ENCODE measurements at regions not wholly inside any gene's neighbourhood (a gene's known extent, or its start where the extent isn't known, plus 50 kb on each side); places are given as distances from the start of the nearest gene placed in this dataset.
"Not testable (repeated sequence)": the region's sequence is repeated elsewhere in the genome, so short reads cannot be mapped to it uniquely, and the experiment has no call there.

GRCh38 chr20:30521686-30522415, 735.6 kb upstream of the DEFB115 start:
- ATAC-seq (replicated peaks); H3K36me3 Mint-ChIP-seq (ENCODE audit: insufficient read depth); H3K4me1 Mint-ChIP-seq (ENCODE audit: low read depth in 2 of 2); H3K4me3 Mint-ChIP-seq; H3K9me3 Mint-ChIP-seq; H3K27me3 Mint-ChIP-seq; DNase-seq; H3K27ac Mint-ChIP-seq: not testable (repeated sequence)

DNA sequence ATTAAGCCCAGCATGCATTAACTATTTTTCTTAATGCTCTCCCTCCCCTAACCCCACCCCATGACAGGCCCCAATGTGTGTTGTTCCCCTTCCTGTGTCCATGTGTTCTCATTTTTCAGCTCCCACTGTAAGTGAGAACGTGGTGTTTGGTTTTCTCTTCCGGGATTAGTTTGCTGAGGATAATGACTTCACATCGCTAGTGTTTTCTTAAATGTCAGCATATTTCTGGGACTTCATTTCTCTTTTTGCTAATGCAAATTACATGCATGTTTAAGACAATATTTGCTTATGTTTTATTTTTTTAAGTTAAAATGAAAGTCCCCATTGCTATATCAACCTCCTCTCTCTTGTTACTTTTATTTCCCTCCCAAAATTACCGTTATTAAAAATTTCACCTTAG, 733.3 kb upstream of the DEFB115 start:
- not testable (repeated sequence) for H3K4me3 Mint-ChIP-seq

DNA sequence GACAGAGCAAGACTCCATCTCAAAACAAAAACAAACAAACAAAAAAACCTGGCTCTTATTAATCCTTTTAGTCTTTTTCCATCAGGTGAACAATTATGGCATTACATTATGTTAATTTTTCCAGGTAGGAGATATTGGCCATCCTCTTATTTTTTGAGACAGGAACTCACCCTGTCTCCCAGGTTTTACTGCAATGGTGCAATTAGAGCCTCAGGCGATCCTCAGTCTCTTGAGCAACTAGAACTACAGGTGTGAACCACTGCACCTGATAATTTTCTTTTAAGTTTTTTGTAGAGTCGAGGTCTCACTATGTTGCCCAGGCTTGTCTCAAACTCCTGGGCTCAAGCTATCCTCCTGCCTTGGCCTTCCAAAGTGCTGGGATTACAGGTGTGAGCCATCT, 732.7 kb upstream of the DEFB115 start:
- H3K9me3 Mint-ChIP-seq; H3K27me3 Mint-ChIP-seq; ATAC-seq (replicated peaks); H3K4me1 Mint-ChIP-seq (ENCODE audit: low read depth in 2 of 2); H3K27ac Mint-ChIP-seq; DNase-seq; H3K4me3 Mint-ChIP-seq; H3K36me3 Mint-ChIP-seq (ENCODE audit: insufficient read depth): not testable (repeated sequence)

More for the DNA sequence above, 733.3 kb upstream of the DEFB115 start:
- DNase-seq; H3K27ac Mint-ChIP-seq; H3K27me3 Mint-ChIP-seq; H3K9me3 Mint-ChIP-seq; ATAC-seq (replicated peaks); H3K36me3 Mint-ChIP-seq (ENCODE audit: insufficient read depth); H3K4me1 Mint-ChIP-seq (ENCODE audit: low read depth in 2 of 2): not testable (repeated sequence)

DNA sequence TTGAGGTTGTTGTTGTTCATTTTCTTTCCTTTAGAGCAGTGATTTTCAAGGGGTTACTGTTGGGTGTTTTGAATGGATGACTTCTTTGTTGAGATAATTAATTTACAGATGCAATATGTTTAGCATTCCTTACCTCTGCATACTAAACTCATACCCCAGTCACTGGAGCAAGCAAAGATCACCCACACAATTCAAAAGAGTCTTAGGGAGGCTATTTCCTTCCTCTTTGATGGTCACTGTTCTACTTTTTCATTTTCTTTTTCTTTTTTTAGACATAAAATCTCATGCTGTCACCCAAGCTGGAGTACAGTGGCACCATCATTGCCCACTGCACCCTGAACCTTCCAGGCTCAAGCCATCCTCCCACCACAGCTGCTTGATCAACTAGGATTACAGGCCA, 723.8 kb upstream of the DEFB115 start:
- DNase-seq; H3K36me3 Mint-ChIP-seq (ENCODE audit: insufficient read depth); H3K4me1 Mint-ChIP-seq (ENCODE audit: low read depth in 2 of 2); ATAC-seq (replicated peaks); H3K27me3 Mint-ChIP-seq; H3K9me3 Mint-ChIP-seq: not testable (repeated sequence)
- Mint-ChIP-seq H3K4me3 (peak overlapping the region; percentile 13 to 37), H3K27ac (peak overlapping the region in 1 of 2 donors; percentile 25)

DNA sequence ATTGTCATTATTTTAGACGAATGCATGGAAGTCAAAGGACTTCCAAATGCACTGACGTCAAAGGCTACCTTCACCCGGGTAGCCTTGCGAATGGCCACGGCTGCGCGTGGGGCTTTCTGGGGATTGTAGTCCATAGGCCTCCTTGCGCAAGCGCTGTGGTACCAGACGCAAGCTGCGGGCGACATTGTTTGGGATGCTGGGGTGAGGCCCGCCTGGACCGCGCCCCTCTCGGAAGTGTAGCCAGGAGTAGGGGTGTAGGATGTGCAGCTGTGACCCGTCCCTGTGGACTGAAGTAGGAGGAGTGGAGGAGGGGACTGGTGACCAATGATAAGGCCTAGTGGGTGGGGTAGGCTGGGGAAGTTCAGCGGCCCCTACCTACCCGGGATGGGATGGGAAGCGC, 720.0 kb upstream of the DEFB115 start:
- not testable (repeated sequence) for DNase-seq; ATAC-seq (replicated peaks); H3K27ac Mint-ChIP-seq; H3K4me1 Mint-ChIP-seq (ENCODE audit: low read depth in 2 of 2); H3K27me3 Mint-ChIP-seq; H3K9me3 Mint-ChIP-seq; H3K36me3 Mint-ChIP-seq (ENCODE audit: insufficient read depth); H3K4me3 Mint-ChIP-seq

GRCh38 chr20:30540330-30541069, 717.0 kb upstream of the DEFB115 start:
- ATAC-seq (replicated peaks); H3K27me3 Mint-ChIP-seq; H3K4me3 Mint-ChIP-seq; H3K4me1 Mint-ChIP-seq (ENCODE audit: low read depth in 2 of 2); H3K9me3 Mint-ChIP-seq; H3K27ac Mint-ChIP-seq; DNase-seq; H3K36me3 Mint-ChIP-seq (ENCODE audit: insufficient read depth): not testable (repeated sequence)

- not testable (repeated sequence) for H3K27ac Mint-ChIP-seq; H3K4me1 Mint-ChIP-seq (ENCODE audit: low read depth in 2 of 2); H3K9me3 Mint-ChIP-seq; DNase-seq; H3K27me3 Mint-ChIP-seq; H3K4me3 Mint-ChIP-seq; H3K36me3 Mint-ChIP-seq (ENCODE audit: insufficient read depth); ATAC-seq (replicated peaks)
These were observed 706.2 kb upstream of the DEFB115 start for GRCh38 chr20:30551236-30551635.

- not testable (repeated sequence) for DNase-seq; H3K27ac Mint-ChIP-seq; H3K36me3 Mint-ChIP-seq (ENCODE audit: insufficient read depth); H3K4me3 Mint-ChIP-seq; H3K4me1 Mint-ChIP-seq (ENCODE audit: low read depth in 2 of 2); ATAC-seq (replicated peaks); H3K27me3 Mint-ChIP-seq; H3K9me3 Mint-ChIP-seq
These were observed 700.7 kb upstream of the DEFB115 start for GRCh38 chr20:30556797-30557196.

GRCh38 chr20:30565086-30565485, 692.4 kb upstream of the DEFB115 start:
- H3K9me3 Mint-ChIP-seq; H3K4me3 Mint-ChIP-seq; H3K4me1 Mint-ChIP-seq (ENCODE audit: low read depth in 2 of 2); H3K27ac Mint-ChIP-seq; H3K27me3 Mint-ChIP-seq; ATAC-seq (replicated peaks); DNase-seq; H3K36me3 Mint-ChIP-seq (ENCODE audit: insufficient read depth): not testable (repeated sequence)

DNA sequence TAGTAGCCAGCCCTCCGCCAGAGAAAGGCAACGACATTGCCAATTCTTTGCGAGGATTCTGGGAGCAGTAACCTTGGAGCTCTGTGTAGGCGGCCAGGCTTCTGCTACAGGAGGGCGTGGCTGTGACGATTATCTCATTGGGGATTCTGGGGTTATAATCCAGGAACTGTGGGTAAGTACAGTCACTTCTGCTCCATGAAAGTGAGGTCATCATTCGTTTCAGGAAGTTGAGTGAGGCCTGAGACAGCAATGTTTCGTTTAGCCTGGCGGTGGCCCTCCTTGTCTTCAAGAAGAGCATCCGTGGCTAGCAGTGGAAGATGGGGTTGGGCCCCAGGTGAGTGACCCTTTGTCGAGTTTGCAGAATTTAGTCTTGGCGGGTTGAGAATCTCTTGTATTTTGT, 687.6 kb upstream of the DEFB115 start:
- not testable (repeated sequence) for H3K9me3 Mint-ChIP-seq; H3K36me3 Mint-ChIP-seq (ENCODE audit: insufficient read depth); DNase-seq; H3K4me1 Mint-ChIP-seq (ENCODE audit: low read depth in 2 of 2); ATAC-seq (replicated peaks); H3K27ac Mint-ChIP-seq; H3K27me3 Mint-ChIP-seq; H3K4me3 Mint-ChIP-seq

DNA sequence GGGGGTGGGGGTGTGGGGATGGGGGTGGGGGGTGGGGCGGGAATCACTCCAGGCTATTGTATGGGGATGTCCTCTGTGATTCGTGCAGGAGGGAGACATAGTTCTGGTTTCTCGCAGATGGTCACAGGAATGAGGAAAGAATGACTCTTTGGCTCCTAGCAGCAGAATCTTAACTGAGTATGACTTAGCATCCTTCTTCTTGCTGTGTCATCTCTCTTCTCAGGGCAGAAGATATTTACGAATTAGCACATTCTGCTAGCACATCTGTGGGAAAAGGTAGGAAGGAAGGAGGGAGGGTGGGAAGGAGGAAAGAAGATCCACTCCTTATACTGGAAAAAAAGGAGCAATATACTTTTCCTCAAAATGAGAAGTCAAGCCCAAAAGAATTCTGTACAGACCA, 686.8 kb upstream of the DEFB115 start:
- ATAC-seq (replicated peaks); H3K27me3 Mint-ChIP-seq; H3K27ac Mint-ChIP-seq; H3K4me3 Mint-ChIP-seq; DNase-seq; H3K36me3 Mint-ChIP-seq (ENCODE audit: insufficient read depth); H3K4me1 Mint-ChIP-seq (ENCODE audit: low read depth in 2 of 2); H3K9me3 Mint-ChIP-seq: not testable (repeated sequence)

DNA sequence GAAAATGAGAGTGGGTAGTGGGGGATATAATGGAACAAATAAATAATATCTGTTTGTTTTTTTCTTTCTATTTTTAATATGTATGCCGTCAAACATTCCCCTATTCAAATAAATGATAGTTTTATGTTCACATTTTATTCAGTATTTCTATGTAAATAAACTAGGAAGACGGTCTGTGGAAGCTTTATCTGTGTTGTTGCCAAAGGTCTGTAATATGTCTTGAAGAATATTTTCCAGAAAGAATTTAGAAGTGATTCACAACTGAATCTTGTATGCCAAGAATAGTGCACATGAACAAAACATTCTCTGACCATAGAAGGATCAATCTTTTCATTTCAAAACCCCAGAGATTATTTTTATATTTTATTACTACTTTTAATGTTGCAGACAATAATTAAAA, 683.1 kb upstream of the DEFB115 start:
- not testable (repeated sequence) for H3K4me1 Mint-ChIP-seq (ENCODE audit: low read depth in 2 of 2); H3K9me3 Mint-ChIP-seq; H3K27me3 Mint-ChIP-seq; H3K4me3 Mint-ChIP-seq; H3K27ac Mint-ChIP-seq; ATAC-seq (replicated peaks); DNase-seq; H3K36me3 Mint-ChIP-seq (ENCODE audit: insufficient read depth)

DNA sequence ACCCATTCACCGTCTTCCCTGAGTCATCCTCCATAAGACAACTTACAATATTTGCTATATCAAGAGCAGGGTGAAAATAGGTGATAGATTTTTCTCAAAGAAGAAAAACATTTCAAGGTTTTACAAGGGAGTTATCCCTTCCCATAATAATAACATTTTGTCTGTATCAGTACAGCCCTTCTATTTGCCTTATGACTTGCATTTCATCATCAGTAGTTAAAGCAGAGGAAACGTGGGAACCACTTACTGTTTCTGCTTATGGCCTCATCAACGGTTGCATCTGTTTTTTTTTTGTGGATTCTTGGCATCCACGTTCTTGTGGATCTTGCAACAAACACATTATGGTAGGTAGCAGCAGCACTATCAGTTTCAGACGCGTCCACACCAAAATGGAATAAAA, 678.4 kb upstream of the DEFB115 start:
- H3K4me3 Mint-ChIP-seq; H3K36me3 Mint-ChIP-seq (ENCODE audit: insufficient read depth); DNase-seq; ATAC-seq (replicated peaks); H3K4me1 Mint-ChIP-seq (ENCODE audit: low read depth in 2 of 2); H3K9me3 Mint-ChIP-seq; H3K27me3 Mint-ChIP-seq; H3K27ac Mint-ChIP-seq: not testable (repeated sequence)

DNA sequence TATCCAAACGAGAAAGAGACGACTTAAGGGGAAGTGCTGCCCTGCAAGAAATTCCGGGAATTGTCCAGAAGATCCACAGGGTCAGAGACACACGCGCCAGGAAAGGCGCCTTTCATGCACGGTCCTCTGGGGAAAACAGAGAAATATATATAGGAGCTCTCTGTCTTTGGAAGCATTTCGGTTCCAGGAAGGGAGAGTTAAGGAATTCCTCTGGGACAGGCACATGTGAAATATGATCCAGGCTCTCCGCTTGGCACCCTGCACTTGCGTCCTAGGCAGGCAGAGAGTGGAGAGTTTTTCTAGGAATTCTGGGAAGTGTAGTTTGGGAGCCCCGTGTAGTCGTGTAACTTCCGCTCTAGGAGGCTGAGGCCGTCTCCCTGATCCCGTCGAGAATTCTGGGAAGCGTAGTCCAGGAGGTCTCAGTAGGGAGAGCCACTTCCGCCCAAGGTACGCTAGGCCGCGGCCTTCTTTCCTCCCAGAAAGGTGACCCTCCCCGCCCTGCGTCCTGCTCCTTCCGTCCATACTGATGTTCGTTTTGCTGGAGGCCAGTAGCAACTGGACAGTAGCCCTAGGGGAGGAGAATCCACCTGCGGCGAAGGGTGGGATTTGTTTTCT, 677.5 kb upstream of the DEFB115 start:
- H3K36me3 Mint-ChIP-seq (ENCODE audit: insufficient read depth); H3K4me3 Mint-ChIP-seq; H3K9me3 Mint-ChIP-seq; DNase-seq; H3K27ac Mint-ChIP-seq; H3K4me1 Mint-ChIP-seq (ENCODE audit: low read depth in 2 of 2); H3K27me3 Mint-ChIP-seq; ATAC-seq (replicated peaks): not testable (repeated sequence)

All from effector memory CD8-positive, alpha-beta T cell (primary cell).